Spleen (tissue), 7 donors: ENCODE measurements at regions not wholly inside any gene's neighbourhood (a gene's known extent, or its start where the extent isn't known, plus 50 kb on each side); places are given as distances from the start of the nearest gene placed in this dataset.

Source experiments
- CTCF ChIP-seq, 11 experiments: fragments of 200-600 bp in 7 of 11; fragments of 450-650 bp in 4 of 11; sonication (generic) in 4 of 11; IDR thresholded peaks in 8 of 11; conservative IDR thresholded peaks in 3 of 11; 1 replicate in 7 of 11; 2 replicates in 4 of 11; pipeline versions ENCODE4 v1.4.0 to v1.8.0; 2016 to 2021; ENCODE audit warnings: antibody characterized with exemption in 11 of 11, inconsistent platforms in 4 of 11, mild to moderate bottlenecking in 1 of 11
- POLR2A ChIP-seq, 3 donors: fragments of 450-650 bp; IDR thresholded peaks; one replicate each; pipeline ENCODE4 v1.5.1; 2017; ENCODE audit warnings: antibody characterized with exemption in 3 of 3, mild to moderate bottlenecking in 1 of 3
- POLR2AphosphoS5 ChIP-seq, 3 donors: sonication (generic); formaldehyde crosslinking; IDR thresholded peaks; one replicate each; pipeline ENCODE4 v1.5.1; 2017; ENCODE audit warnings: antibody characterized with exemption in 3 of 3
- donor health status: DM: no; HTN: no; CAD: no; lungs with moderate emphysema.
- donor health status: DM: no; HTN: no; CAD: no.
- donor health status: DM: no; HTN: no; CAD: no.

- TF ChIP-seq CTCF (IDR thresholded peaks at IDR 0.05 in 8 of 11, conservative IDR thresholded peaks at IDR 0.05 in 3 of 11) (no peak), POLR2A (IDR thresholded peaks at IDR 0.05) (no peak), POLR2AphosphoS5 (IDR thresholded peaks at IDR 0.05) (no peak)
Measured at GRCh38 chr5:124876983-124877382, 130.5 kb upstream of the ZNF608 start.
